GM21737 (cell line): ENCODE measurements at regions not wholly inside any gene's neighbourhood (a gene's known extent, or its start where the extent isn't known, plus 50 kb on each side); places are given as distances from the start of the nearest gene placed in this dataset.
"Not testable (repeated sequence)": the region's sequence is repeated elsewhere in the genome, so short reads cannot be mapped to it uniquely, and the experiment has no call there.

ENCODE experiments used
- ATAC-seq: cut with Tn5 transposase; IDR thresholded peaks from one replicate; pipeline ENCODE4 v1.9.1; 2021; ENCODE audit warnings: mild to moderate bottlenecking, moderate library complexity; ENCODE audit not compliant: unreplicated experiment

DNA sequence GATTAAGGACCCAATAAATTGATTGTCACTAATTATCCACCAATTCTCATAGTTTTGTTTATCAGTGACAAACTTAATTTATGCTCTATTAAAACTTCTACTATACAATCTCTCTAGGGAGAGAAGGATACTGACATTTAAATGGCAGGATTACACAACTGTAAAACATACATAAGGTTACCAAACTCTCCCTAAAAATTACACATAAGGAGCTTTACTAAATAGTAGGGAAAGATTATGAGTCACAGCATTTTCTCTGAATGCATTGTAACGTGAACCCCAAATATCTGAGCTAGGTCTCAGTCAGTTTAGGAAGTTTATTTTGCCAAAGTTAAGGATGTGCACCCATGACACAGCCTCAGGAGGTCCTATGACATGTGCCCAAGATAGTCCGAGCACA, 2140.6 kb downstream of the NCAM2 start:
- ATAC-seq = no peak

GRCh38 chr21:23152130-23152529, 2153.9 kb downstream of the NCAM2 start:
- ATAC-seq = no peak

- not testable (repeated sequence) for ATAC-seq
Measured at GRCh38 chr21:23153842-23154241, 2155.6 kb downstream of the NCAM2 start.

DNA sequence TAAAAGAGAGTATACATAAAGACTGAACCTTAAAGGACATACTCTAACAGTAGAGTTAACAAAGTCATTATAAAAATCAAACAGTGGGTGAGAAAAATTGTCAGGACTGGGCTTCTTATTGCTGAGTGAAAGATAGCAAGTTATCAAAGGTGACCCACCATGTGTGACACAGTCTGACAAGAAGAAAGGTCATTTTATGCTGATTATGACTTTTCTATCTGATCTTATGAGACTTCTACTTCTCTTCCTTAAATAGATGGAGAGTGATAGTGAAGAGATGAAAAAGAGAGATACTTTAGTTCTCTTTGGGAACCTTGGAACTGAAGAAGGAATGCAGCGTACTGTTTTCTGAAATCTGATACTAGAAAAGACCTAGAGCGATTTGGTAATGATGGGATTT, 2157.1 kb downstream of the NCAM2 start:
- no peak for ATAC-seq

- no peak for ATAC-seq
Measured at GRCh38 chr21:23160914-23161313, 2162.7 kb downstream of the NCAM2 start.

GRCh38 chr21:23162198-23162946, 2164.2 kb downstream of the NCAM2 start:
- ATAC-seq = no peak
